K562 (cell line): ENCODE measurements at regions not wholly inside any gene's neighbourhood (a gene's known extent, or its start where the extent isn't known, plus 50 kb on each side); places are given as distances from the start of the nearest gene placed in this dataset.

ENCODE experiments used
- CEBPB ChIP-seq: fragments of 450-650 bp; IDR thresholded peaks from 2 replicates; pipeline ENCODE4 v1.6.1; 2016; ENCODE audit warnings: missing genetic modification characterization, missing compliant biosample characterization
- ESRRA ChIP-seq: fragments of 450-650 bp; IDR thresholded peaks from 2 replicates; pipeline ENCODE4 v1.6.1; 2014; ENCODE audit warnings: low read depth, mild to moderate bottlenecking, moderate library complexity, borderline replicate concordance
- FOXK2 ChIP-seq, 2 experiments: fragments of 450-650 bp; IDR thresholded peaks in 1 of 2; conservative IDR thresholded peaks in 1 of 2; 2 replicates each; pipeline ENCODE4 v1.6.1; 2016; ENCODE audit warnings: low read depth in 2 of 2, mild to moderate bottlenecking in 1 of 2
- FUS ChIP-seq: fragments of 200-400 bp; formaldehyde crosslinking; optimal IDR thresholded peaks from 2 replicates; pipeline ENCODE3; 2017; ENCODE audit warnings: low read depth, low read length
- MAFK ChIP-seq: IDR thresholded peaks from 2 replicates; pipeline ENCODE4 v1.6.1; 2011; ENCODE audit warnings: low read length, improper control_type of control experiment
- PCBP1 ChIP-seq: fragments of 200-400 bp; formaldehyde crosslinking; IDR thresholded peaks from 2 replicates; pipeline ENCODE4 v1.6.1; 2018; ENCODE audit warnings: mild to moderate bottlenecking, low read depth, low read length; ENCODE audit not compliant: poor library complexity, severe bottlenecking
- PML ChIP-seq: IDR thresholded peaks from 2 replicates; pipeline ENCODE4 v1.6.1; 2012; ENCODE audit warnings: low read length, inconsistent platforms
- SAFB ChIP-seq: fragments of 200-400 bp; formaldehyde crosslinking; IDR thresholded peaks from 2 replicates; pipeline ENCODE4 v1.6.1; 2017; ENCODE audit warnings: low read depth, low read length, borderline replicate concordance
- TAF9B ChIP-seq: fragments of 450-650 bp; IDR thresholded peaks from 2 replicates; pipeline ENCODE4 v1.6.1; 2018; ENCODE audit warnings: mild to moderate bottlenecking; ENCODE audit not compliant: partially characterized antibody
- TCF3 ChIP-seq: sonication (generic); formaldehyde crosslinking; IDR thresholded peaks from 2 replicates; pipeline ENCODE4 v1.4.0; 2020; ENCODE audit warnings: mild to moderate bottlenecking, missing genetic modification reagents
- ZFP30 ChIP-seq: fragments of 250-450 bp; sonication (Bioruptor Pico); IDR thresholded peaks from 2 replicates; pipeline ENCODE4 v1.8.0; 2022; ENCODE audit warnings: moderate library complexity, mild to moderate bottlenecking, inconsistent platforms, borderline replicate concordance
- ZNF778 ChIP-seq: fragments of 450-650 bp; formaldehyde crosslinking; IDR thresholded peaks from 2 replicates; pipeline ENCODE4 v1.4.0; 2020; ENCODE audit warnings: mild to moderate bottlenecking, moderate library complexity
- TF ChIP-seq, protein P1 (sequence below): fragments of 450-650 bp; IDR thresholded peaks from 2 replicates; pipeline ENCODE4 v1.6.1; 2016; ENCODE audit warnings: low read depth, mild to moderate bottlenecking, moderate library complexity
- TF ChIP-seq, protein P2 (sequence below): fragments of 450-650 bp; formaldehyde crosslinking; IDR thresholded peaks from 2 replicates; pipeline ENCODE4 v1.4.0; 2020; ENCODE audit warnings: mild to moderate bottlenecking, moderate library complexity
- TF ChIP-seq, protein P3 (sequence below): fragments of 450-650 bp; IDR thresholded peaks from 2 replicates; pipeline ENCODE4 v1.6.1; 2017; ENCODE audit warnings: mild to moderate bottlenecking, moderate library complexity
- TF ChIP-seq, protein P4 (sequence below), 2 experiments: fragments of 450-650 bp; IDR thresholded peaks; 2 replicates each; pipeline ENCODE4 v1.6.1; 2018; ENCODE audit warnings: mild to moderate bottlenecking in 2 of 2, low read depth in 1 of 2; ENCODE audit not compliant: partially characterized antibody in 2 of 2

DNA sequence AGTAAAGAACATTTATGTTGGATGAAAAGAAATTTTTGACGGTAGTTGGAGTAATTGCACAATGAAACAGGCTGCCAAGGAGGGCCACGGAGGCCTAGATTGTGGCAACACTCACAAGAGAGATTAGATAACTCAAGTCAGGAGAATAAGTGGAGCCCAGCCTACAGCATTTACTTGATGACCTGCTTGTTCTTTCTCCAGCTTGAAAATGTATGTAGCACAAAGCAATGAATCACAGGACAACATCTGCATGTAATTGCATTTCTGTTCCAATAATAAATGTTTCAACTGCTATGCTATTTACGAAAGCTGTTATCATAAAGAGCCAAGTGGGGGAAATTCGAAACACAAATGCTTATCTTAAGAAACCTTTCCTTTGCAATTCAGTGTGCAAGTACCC lies 221.2 kb upstream of the MID1 start (continued):
- TF ChIP-seq, protein P1, sequence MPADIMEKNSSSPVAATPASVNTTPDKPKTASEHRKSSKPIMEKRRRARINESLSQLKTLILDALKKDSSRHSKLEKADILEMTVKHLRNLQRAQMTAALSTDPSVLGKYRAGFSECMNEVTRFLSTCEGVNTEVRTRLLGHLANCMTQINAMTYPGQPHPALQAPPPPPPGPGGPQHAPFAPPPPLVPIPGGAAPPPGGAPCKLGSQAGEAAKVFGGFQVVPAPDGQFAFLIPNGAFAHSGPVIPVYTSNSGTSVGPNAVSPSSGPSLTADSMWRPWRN, result no peak
- TF ChIP-seq ZFP30 (CRISPR knock-in tag) (no peak), CEBPB (tag) (peak; percentile 73), FUS (no peak), TAF9B (no peak), PCBP1 (no peak), MAFK (no peak), TCF3 (CRISPR knock-in tag) (peak; percentile 82), ESRRA (no peak), FOXK2 (conservative IDR thresholded peaks at IDR 0.05 in 1 of 2, IDR thresholded peaks at IDR 0.05 in 1 of 2; ENCODE audit: low read depth in 2 of 2) (no peak), SAFB (no peak), PML (peak; percentile 30; the same call in 1 of the 2 replicates), ZNF778 (CRISPR knock-in tag) (no peak)
- TF ChIP-seq, protein P2, sequence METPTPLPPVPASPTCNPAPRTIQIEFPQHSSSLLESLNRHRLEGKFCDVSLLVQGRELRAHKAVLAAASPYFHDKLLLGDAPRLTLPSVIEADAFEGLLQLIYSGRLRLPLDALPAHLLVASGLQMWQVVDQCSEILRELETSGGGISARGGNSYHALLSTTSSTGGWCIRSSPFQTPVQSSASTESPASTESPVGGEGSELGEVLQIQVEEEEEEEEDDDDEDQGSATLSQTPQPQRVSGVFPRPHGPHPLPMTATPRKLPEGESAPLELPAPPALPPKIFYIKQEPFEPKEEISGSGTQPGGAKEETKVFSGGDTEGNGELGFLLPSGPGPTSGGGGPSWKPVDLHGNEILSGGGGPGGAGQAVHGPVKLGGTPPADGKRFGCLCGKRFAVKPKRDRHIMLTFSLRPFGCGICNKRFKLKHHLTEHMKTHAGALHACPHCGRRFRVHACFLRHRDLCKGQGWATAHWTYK, result peak; percentile 94
- TF ChIP-seq, protein P3, sequence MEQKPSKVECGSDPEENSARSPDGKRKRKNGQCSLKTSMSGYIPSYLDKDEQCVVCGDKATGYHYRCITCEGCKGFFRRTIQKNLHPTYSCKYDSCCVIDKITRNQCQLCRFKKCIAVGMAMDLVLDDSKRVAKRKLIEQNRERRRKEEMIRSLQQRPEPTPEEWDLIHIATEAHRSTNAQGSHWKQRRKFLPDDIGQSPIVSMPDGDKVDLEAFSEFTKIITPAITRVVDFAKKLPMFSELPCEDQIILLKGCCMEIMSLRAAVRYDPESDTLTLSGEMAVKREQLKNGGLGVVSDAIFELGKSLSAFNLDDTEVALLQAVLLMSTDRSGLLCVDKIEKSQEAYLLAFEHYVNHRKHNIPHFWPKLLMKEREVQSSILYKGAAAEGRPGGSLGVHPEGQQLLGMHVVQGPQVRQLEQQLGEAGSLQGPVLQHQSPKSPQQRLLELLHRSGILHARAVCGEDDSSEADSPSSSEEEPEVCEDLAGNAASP, result no peak
- TF ChIP-seq, protein P4, sequence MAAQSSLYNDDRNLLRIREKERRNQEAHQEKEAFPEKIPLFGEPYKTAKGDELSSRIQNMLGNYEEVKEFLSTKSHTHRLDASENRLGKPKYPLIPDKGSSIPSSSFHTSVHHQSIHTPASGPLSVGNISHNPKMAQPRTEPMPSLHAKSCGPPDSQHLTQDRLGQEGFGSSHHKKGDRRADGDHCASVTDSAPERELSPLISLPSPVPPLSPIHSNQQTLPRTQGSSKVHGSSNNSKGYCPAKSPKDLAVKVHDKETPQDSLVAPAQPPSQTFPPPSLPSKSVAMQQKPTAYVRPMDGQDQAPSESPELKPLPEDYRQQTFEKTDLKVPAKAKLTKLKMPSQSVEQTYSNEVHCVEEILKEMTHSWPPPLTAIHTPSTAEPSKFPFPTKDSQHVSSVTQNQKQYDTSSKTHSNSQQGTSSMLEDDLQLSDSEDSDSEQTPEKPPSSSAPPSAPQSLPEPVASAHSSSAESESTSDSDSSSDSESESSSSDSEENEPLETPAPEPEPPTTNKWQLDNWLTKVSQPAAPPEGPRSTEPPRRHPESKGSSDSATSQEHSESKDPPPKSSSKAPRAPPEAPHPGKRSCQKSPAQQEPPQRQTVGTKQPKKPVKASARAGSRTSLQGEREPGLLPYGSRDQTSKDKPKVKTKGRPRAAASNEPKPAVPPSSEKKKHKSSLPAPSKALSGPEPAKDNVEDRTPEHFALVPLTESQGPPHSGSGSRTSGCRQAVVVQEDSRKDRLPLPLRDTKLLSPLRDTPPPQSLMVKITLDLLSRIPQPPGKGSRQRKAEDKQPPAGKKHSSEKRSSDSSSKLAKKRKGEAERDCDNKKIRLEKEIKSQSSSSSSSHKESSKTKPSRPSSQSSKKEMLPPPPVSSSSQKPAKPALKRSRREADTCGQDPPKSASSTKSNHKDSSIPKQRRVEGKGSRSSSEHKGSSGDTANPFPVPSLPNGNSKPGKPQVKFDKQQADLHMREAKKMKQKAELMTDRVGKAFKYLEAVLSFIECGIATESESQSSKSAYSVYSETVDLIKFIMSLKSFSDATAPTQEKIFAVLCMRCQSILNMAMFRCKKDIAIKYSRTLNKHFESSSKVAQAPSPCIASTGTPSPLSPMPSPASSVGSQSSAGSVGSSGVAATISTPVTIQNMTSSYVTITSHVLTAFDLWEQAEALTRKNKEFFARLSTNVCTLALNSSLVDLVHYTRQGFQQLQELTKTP (IDR thresholded peaks at IDR 0.05; ENCODE audit: low read depth in 1 of 2, partially characterized antibody in 2 of 2), result no peak
